ENCODE measurements at regions not wholly inside any gene's neighbourhood (a gene's known extent, or its start where the extent isn't known, plus 50 kb on each side); places are given as distances from the start of the nearest gene placed in this dataset.

- TF ChIP-seq CTCF (IDR thresholded peaks at IDR 0.05) (no peak), POLR2AphosphoS5 (IDR thresholded peaks at IDR 0.05) (no peak)
Observed at GRCh38 chr2:138928374-138929021, 148.3 kb upstream of the NXPH2 start.

Data from gastroesophageal sphincter (tissue), 3 donors.